SK-N-SH treated with all-trans-retinoic acid at 6 μM for 48 hours (cell line): ENCODE measurements at regions not wholly inside any gene's neighbourhood (a gene's known extent, or its start where the extent isn't known, plus 50 kb on each side); places are given as distances from the start of the nearest gene placed in this dataset.

Experiments
- ARNTL ChIP-seq: fragments of 450-650 bp; formaldehyde crosslinking; IDR thresholded peaks from 2 replicates; pipeline ENCODE4 v1.5.0; 2020; ENCODE audit warnings: low read depth, mild to moderate bottlenecking, moderate library complexity, borderline replicate concordance
- BACH2 ChIP-seq: fragments of 250-450 bp; sonication (Bioruptor Pico); IDR thresholded peaks from 2 replicates; pipeline ENCODE4 v1.9.0; 2021; ENCODE audit warnings: mild to moderate bottlenecking, borderline replicate concordance
- ESRRG ChIP-seq: fragments of 250-450 bp; sonication (Bioruptor Pico); IDR thresholded peaks from 2 replicates; pipeline ENCODE4 v1.6.1; 2021; ENCODE audit warnings: mild to moderate bottlenecking
- ISL1 ChIP-seq: fragments of 250-450 bp; sonication (Bioruptor Pico); IDR thresholded peaks from 2 replicates; pipeline ENCODE4 v2.1.2; 2022; ENCODE audit warnings: mild to moderate bottlenecking, moderate library complexity
- OSR1 ChIP-seq: fragments of 250-450 bp; sonication (Bioruptor Pico); IDR thresholded peaks from 2 replicates; pipeline ENCODE4 v1.8.0; 2022; ENCODE audit warnings: moderate library complexity, mild to moderate bottlenecking, inconsistent platforms
- PATZ1 ChIP-seq: fragments of 250-450 bp; sonication (Bioruptor Pico); IDR thresholded peaks from 2 replicates; pipeline ENCODE4 v1.8.0; 2020; ENCODE audit warnings: mild to moderate bottlenecking, moderate library complexity, borderline replicate concordance
- RARB ChIP-seq: fragments of 250-450 bp; sonication (Bioruptor Pico); IDR thresholded peaks from 2 replicates; pipeline ENCODE4 v1.8.0; 2021; ENCODE audit warnings: mild to moderate bottlenecking, moderate library complexity
- SNAI2 ChIP-seq: fragments of 250-450 bp; sonication (Bioruptor Pico); IDR thresholded peaks from 2 replicates; pipeline ENCODE4 v1.5.0; 2020; ENCODE audit warnings: mild to moderate bottlenecking, moderate library complexity
- TSHZ2 ChIP-seq: fragments of 250-450 bp; sonication (Bioruptor Pico); IDR thresholded peaks from 2 replicates; pipeline ENCODE4 v1.5.0; 2020; ENCODE audit warnings: mild to moderate bottlenecking, moderate library complexity
- ZC3H10 ChIP-seq: fragments of 250-450 bp; sonication (Bioruptor Pico); IDR thresholded peaks from 2 replicates; pipeline ENCODE4 v1.5.1; 2021; ENCODE audit warnings: mild to moderate bottlenecking, moderate library complexity
- ZFP3 ChIP-seq: fragments of 250-450 bp; sonication (Bioruptor Pico); IDR thresholded peaks from 2 replicates; pipeline ENCODE4 v1.5.0; 2020; ENCODE audit warnings: mild to moderate bottlenecking, moderate library complexity
- ZNF70 ChIP-seq: fragments of 450-650 bp; formaldehyde crosslinking; IDR thresholded peaks from 2 replicates; pipeline ENCODE4 v1.5.0; 2020; ENCODE audit warnings: mild to moderate bottlenecking, moderate library complexity
- TF ChIP-seq, protein P1 (sequence below): fragments of 250-450 bp; sonication (Bioruptor Pico); IDR thresholded peaks from 2 replicates; pipeline ENCODE4 v1.5.1; 2020; ENCODE audit warnings: low read depth, mild to moderate bottlenecking, moderate library complexity

DNA sequence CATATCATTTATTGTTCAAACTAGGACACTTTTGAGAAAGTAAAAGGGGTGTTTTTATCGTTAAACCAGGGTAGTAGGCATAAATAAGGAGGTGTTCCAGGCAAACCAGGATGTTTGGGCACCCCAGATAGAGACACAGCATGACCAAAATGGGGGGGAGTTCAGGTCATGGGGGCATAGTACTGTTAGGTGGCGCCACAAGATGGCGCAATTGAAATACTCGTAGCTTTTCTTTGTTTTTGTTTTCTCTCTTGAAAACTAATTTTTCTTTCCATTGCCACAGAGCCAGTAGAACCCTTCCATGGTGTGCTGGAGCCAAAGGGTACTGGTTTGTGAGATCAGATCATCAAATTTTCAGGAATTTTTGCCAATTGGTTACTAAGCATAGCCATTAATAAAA lies 283.4 kb downstream of the BCOR start:
- TF ChIP-seq RARB (CRISPR knock-in tag) (no peak), SNAI2 (no peak), ARNTL (CRISPR knock-in tag) (no peak), TSHZ2 (CRISPR knock-in tag) (no peak), ESRRG (no peak), OSR1 (CRISPR knock-in tag) (no peak), PATZ1 (no peak), ZNF70 (no peak), ISL1 (CRISPR knock-in tag) (no peak), ZC3H10 (CRISPR knock-in tag) (no peak), ZFP3 (CRISPR knock-in tag) (no peak), BACH2 (CRISPR knock-in tag) (no peak)
- TF ChIP-seq, protein P1, sequence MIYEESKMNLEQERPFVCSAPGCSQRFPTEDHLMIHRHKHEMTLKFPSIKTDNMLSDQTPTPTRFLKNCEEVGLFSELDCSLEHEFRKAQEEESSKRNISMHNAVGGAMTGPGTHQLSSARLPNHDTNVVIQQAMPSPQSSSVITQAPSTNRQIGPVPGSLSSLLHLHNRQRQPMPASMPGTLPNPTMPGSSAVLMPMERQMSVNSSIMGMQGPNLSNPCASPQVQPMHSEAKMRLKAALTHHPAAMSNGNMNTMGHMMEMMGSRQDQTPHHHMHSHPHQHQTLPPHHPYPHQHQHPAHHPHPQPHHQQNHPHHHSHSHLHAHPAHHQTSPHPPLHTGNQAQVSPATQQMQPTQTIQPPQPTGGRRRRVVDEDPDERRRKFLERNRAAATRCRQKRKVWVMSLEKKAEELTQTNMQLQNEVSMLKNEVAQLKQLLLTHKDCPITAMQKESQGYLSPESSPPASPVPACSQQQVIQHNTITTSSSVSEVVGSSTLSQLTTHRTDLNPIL (CRISPR knock-in tag), result no peak
